ENCODE measurements at regions not wholly inside any gene's neighbourhood (a gene's known extent, or its start where the extent isn't known, plus 50 kb on each side); places are given as distances from the start of the nearest gene placed in this dataset.

Small RNA genes lying in the stretch of these regions (small RNA-seq; reads per million reads assigned to genes)
- gene AC092470.1 (0 reads per million in 2 donors), gene AC135001.1 (0 reads per million in 2 donors), gene MRPS18CP4 (0 reads per million in 2 donors), gene RNU6-491P (0 reads per million in 2 donors)

Data from adrenal gland (tissue), 2 donors.